ENCODE measurements at regions not wholly inside any gene's neighbourhood (a gene's known extent, or its start where the extent isn't known, plus 50 kb on each side); places are given as distances from the start of the nearest gene placed in this dataset.

DNA sequence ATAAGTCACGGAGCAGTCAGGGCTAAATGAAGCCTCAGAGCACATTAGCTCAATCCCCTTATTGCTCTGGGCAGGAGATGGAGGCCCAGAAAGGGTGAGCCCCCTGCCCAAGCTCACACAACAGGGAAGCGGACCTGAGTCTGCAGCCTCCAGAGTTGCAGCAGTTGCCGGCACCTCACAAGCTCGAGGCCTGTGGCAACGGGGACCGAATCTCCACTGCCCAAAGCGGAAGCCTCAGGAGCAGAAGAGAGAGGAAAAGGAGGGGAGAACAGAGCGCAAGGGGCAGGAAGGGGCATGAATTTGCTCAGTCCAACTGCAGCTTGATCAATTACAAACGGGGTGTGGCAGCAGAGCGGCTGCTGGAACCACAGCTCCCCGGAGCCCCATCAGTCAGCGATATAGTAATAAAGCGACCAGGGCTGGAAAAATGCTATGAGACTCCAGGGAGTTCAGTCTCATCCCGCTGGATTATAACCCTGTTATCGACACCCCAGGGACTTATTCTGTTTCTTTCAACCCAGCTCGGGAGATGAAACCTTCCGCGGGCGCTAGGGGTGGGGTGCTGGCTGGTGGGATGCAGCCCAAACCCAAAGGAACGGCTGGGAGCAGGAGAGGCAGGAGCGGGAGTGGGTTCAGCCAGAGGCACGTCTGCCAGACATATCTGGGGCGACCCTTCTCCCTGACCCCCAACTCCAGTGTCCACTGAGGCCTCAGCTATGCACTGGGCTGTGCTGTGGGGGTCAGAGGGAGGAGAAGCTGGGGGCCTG is 219.7 kb upstream of the LINGO1 start:
- no peak for TF ChIP-seq SIN3A (IDR thresholded peaks at IDR 0.05; ENCODE audit: borderline replicate concordance, insufficient read depth, low read length)
- TF ChIP-seq POLR2AphosphoS5 (IDR thresholded peaks at IDR 0.05; ENCODE audit: low read depth, low read length), result no peak
- no peak for TF ChIP-seq FOXP2 (optimal IDR thresholded peaks at IDR 0.05; ENCODE audit: borderline replicate concordance, extremely low read depth, extremely low read length, insufficient read depth)
- no peak for TF ChIP-seq TAF1 (IDR thresholded peaks at IDR 0.05; ENCODE audit: borderline replicate concordance, insufficient read depth, low read length)
- TF ChIP-seq, protein P1, sequence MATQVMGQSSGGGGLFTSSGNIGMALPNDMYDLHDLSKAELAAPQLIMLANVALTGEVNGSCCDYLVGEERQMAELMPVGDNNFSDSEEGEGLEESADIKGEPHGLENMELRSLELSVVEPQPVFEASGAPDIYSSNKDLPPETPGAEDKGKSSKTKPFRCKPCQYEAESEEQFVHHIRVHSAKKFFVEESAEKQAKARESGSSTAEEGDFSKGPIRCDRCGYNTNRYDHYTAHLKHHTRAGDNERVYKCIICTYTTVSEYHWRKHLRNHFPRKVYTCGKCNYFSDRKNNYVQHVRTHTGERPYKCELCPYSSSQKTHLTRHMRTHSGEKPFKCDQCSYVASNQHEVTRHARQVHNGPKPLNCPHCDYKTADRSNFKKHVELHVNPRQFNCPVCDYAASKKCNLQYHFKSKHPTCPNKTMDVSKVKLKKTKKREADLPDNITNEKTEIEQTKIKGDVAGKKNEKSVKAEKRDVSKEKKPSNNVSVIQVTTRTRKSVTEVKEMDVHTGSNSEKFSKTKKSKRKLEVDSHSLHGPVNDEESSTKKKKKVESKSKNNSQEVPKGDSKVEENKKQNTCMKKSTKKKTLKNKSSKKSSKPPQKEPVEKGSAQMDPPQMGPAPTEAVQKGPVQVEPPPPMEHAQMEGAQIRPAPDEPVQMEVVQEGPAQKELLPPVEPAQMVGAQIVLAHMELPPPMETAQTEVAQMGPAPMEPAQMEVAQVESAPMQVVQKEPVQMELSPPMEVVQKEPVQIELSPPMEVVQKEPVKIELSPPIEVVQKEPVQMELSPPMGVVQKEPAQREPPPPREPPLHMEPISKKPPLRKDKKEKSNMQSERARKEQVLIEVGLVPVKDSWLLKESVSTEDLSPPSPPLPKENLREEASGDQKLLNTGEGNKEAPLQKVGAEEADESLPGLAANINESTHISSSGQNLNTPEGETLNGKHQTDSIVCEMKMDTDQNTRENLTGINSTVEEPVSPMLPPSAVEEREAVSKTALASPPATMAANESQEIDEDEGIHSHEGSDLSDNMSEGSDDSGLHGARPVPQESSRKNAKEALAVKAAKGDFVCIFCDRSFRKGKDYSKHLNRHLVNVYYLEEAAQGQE (IDR thresholded peaks at IDR 0.05; ENCODE audit: insufficient read depth in 1 of 2, low read depth in 2 of 2, low read length in 2 of 2), result no peak

DNA sequence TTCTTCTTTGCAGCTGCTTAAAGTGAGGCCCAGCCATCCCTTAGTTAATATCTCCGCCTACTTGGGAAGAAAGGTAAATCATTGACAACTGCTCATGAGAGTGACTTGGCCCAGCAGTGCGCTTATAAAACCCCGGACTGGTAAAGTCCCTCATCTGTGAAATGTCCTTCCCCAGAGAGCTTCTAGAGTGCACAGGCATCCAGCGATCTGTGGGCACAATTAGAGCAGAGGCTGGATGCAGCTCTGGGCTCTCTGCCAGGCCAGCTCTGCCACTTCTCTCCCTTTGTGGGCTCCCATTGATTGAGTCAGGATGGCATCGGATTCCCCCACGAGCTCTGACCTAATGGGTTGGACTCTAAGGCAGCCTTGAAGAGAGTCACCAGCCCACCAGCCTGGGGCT is 219.0 kb upstream of the LINGO1 start:
- TF ChIP-seq, protein P1 (IDR thresholded peaks at IDR 0.05; ENCODE audit: insufficient read depth in 1 of 2, low read depth in 2 of 2, low read length in 2 of 2), result no peak
- TF ChIP-seq SIN3A (IDR thresholded peaks at IDR 0.05; ENCODE audit: borderline replicate concordance, insufficient read depth, low read length) (no peak), POLR2AphosphoS5 (IDR thresholded peaks at IDR 0.05; ENCODE audit: low read depth, low read length) (no peak), FOXP2 (optimal IDR thresholded peaks at IDR 0.05; ENCODE audit: borderline replicate concordance, extremely low read depth, extremely low read length, insufficient read depth) (no peak), TAF1 (IDR thresholded peaks at IDR 0.05; ENCODE audit: borderline replicate concordance, insufficient read depth, low read length) (no peak)

DNA sequence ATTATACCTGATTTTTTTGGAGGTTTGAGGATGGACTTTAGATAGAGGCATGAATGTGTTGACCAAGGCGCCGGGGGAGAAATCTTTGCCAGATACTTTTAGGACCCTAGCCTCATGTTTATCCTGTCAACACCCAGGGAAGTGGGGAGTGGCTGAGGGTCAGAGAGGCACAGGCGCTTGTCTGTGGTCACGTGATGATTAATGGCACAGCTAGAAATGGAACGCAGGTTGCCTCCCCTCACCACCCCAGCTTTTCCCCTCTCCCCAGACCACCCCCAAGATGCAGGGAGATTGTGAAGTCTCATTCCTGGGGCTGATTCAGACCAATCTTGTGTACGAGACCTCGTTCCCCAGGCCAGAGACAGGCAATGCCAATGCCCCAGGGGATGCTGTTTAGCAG is 218.4 kb upstream of the LINGO1 start:
- TF ChIP-seq TAF1 (IDR thresholded peaks at IDR 0.05; ENCODE audit: borderline replicate concordance, insufficient read depth, low read length) (no peak), SIN3A (IDR thresholded peaks at IDR 0.05; ENCODE audit: borderline replicate concordance, insufficient read depth, low read length) (no peak), FOXP2 (optimal IDR thresholded peaks at IDR 0.05; ENCODE audit: borderline replicate concordance, extremely low read depth, extremely low read length, insufficient read depth) (no peak), POLR2AphosphoS5 (IDR thresholded peaks at IDR 0.05; ENCODE audit: low read depth, low read length) (no peak)
- TF ChIP-seq, protein P1 (IDR thresholded peaks at IDR 0.05; ENCODE audit: insufficient read depth in 1 of 2, low read depth in 2 of 2, low read length in 2 of 2), result no peak

DNA sequence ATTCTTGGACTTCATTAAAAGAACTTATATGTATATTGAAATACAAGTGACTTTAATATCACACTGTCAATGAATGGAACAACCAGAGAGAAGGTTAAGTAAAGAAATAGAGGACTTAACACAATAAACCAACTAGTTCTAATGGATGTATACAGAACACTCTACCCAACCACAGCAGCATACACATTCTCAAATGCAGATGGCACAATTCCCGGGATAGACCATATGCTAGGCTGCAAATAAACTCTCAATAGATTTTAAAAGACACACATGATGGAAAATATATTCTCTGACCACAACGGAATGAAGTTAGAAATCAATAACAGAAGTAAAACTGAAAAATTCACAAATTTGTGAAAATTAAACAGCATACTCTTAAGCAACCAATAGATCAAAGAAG is 214.3 kb upstream of the LINGO1 start:
- TF ChIP-seq, protein P1 (IDR thresholded peaks at IDR 0.05; ENCODE audit: insufficient read depth in 1 of 2, low read depth in 2 of 2, low read length in 2 of 2), result no peak
- TF ChIP-seq TAF1 (IDR thresholded peaks at IDR 0.05; ENCODE audit: borderline replicate concordance, insufficient read depth, low read length) (no peak), FOXP2 (optimal IDR thresholded peaks at IDR 0.05; ENCODE audit: borderline replicate concordance, extremely low read depth, extremely low read length, insufficient read depth) (no peak), POLR2AphosphoS5 (IDR thresholded peaks at IDR 0.05; ENCODE audit: low read depth, low read length) (no peak), SIN3A (IDR thresholded peaks at IDR 0.05; ENCODE audit: borderline replicate concordance, insufficient read depth, low read length) (no peak)

All from PFSK-1 (cell line).